Activated CD8-positive, alpha-beta memory T cell treated with anti-CD3 and anti-CD28 coated beads, Interleukin-2, amount 50 U/mL, for 1 hour (primary cell): ENCODE measurements at regions not wholly inside any gene's neighbourhood (a gene's known extent, or its start where the extent isn't known, plus 50 kb on each side); places are given as distances from the start of the nearest gene placed in this dataset.

Experiments
- DNase-seq: peaks from one replicate; pipeline ENCODE4 v3.0.0-alpha.2; 2020; ENCODE audit errors: extremely low read depth

DNA sequence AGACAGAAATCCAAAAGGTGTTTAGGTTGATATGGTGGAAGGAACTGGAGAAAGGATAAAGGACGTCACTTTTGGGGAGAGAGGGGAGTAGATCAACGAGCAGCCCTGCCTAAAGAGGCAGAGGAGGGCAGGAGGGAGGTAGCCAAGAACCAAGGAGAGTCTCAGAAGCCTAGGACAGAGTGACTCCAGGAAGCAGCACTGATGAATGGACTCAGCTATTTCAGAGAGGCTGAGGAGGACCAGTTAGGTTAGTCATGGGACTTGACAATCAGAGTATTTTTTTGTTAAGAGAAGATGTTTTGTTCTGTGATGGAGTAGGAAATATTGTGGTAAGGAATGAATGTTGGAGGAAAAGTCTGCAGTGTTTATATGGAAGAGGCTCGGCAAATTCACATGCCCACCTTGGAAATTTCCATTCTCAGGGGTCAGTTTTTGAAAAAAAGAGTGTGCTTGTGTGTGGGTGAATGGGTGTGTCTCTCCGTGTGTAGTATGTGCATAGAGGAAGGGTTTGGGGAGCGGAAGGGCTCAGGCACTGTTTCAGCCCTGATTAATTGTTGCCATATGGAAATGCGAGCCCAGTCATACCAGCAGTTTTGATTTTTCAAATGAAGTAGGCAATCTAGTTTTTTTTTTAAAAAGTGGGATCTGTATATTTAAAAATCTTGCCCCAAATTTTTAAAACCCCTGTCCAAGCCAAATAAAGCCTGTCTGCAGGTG is 303.6 kb downstream of the SAMD5 start:
- no peak for DNase-seq

DNA sequence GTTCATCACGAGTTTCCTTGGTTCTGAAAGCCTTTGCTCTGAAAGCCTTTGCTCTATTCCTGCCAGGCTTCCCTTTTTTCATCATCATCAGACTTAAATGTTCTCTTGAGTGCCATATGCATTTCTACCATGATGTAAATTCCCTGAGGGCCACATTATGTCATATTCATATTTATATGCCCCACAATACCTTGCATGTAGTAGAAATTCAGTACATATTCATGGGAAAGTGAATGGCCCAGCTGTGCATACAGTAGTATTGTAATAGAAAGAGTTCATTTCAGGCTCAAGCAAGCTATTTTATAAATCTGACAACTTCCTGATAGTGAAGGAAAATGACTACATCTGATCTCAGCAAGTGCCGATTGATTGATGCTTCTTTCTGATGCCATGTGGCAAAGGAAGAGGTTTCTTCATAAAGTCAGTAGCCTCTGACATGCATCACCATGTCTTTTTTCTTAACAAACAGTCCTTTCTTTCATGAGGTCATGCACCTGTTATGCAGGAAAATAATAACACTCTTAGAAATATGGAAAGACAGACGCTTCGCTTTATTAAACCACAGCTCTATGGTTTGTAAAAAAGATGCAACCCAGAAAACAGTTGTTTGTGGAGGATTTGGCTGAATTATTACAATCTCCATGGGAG is 308.7 kb downstream of the SAMD5 start:
- DNase-seq: no peak

DNA sequence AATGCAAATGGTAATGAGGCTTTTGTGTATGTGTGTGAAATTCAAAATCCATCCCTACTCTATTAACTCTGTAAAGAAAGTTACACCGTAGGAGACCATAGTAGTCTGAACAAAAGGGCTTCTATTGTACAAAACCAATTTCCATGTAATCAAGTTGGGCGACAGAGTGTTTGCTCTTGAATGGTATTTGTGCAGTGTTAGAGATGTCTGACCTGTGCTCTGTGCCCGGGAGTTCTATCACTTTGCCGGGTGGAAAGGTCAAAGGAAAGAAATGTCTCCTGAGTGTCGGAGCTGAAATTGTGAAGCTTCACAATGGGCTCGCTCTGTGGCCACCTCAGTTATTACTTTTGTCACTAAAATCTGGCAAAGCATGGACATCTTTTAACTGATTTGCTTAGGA is 312.0 kb downstream of the SAMD5 start:
- DNase-seq: no peak

DNA sequence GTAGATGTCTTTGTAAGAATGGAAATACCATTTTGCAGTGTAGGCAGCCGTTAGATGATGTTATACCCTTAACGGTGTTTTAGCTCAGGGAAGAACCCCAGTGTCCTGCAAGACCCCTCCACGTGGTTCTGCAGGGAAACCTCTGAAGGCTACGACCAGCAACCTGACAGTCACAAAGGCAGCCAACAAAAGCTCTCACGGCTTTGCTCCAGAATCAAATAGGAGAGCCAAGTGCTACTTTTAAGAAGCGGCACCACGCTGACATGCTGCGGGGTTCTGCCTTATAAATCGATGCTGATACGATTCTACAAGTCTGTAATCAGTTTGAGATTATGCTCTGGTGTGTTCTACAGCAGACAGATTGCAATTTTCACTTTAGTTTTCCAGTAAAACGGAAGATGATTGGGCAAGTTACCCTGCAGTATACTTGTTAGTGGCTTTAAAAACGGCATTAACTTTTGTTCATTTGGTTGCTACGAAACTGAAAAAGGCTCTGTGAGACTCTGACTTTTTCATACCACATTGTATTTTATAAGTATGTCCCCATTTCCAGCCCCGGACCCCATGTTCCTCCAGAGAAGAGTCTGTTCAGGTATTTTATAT is 312.9 kb downstream of the SAMD5 start:
- DNase-seq: no peak

DNA sequence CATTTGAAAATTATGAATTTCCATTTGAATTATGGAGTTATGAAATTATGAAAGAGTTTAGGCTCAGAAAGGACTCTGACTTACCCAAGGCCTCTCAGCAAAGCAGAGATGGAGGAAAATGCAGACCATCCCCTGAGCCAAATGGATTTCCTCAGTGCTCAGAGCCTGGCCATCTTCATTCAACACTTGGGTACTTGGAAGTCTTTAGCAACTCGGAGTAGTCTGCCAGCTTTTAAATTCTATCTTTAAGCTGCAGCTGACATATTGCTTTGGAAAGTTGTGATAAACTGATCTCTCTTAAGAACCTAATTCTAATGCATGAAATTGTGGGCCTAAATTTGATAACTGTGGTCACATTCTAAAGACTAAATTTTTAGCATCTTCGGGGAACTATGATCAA is 315.4 kb downstream of the SAMD5 start:
- no peak for DNase-seq

DNA sequence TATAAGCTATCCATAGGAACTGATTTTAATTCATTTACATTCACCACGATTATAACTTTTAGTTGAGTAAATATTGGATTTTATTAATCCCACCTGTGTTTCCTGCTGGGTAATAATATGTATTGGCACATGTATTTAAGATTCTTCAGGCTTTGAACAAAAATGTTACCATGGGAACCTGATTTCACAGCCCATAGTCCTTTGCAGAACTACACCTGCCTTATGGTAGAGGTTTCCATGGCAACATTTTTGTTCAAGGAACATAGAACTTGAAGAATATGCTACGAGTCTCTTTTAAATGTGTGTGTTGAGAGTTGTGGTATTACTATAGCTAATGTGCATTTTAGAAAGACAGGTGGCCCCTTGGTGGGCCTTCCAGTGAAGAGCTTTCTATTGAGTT is 317.4 kb downstream of the SAMD5 start:
- DNase-seq: no peak

DNA sequence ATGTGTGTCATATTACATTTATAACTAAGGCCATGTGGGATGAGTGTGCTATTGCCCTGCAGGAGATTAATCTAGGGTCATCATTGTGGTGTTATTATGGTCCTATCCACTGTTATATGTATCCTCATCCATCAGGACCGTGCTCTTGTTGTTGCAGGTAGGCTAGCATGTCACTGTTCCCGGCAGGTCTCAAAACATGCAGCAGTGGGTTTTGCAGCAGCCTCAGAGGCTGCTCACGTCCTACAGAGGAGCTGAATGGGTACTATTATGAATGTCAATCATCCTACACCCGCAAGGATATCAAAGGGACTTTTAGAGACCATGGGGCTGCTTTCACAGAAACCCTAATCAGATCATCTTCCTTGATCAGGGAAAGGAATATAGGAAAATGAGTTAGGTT is 318.2 kb downstream of the SAMD5 start:
- DNase-seq: no peak

DNA sequence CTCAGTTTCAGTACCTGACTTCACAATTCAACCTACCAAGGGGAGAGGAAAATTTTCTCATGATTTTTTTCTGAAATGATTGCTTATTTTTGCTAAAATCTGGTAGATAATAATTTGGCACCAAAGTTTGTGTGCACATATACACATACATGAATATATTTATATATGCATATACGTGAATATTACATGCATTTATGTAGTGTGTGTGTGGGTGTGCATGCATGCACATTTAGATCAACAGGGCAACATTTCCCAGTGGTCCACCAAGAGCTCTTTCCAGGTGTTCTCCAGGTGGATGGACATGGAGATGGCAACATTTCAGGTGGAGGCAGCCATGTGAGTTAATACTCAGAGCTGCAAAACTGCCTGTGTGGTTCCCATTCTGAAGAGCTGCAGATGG is 320.9 kb downstream of the SAMD5 start:
- no peak for DNase-seq

DNA sequence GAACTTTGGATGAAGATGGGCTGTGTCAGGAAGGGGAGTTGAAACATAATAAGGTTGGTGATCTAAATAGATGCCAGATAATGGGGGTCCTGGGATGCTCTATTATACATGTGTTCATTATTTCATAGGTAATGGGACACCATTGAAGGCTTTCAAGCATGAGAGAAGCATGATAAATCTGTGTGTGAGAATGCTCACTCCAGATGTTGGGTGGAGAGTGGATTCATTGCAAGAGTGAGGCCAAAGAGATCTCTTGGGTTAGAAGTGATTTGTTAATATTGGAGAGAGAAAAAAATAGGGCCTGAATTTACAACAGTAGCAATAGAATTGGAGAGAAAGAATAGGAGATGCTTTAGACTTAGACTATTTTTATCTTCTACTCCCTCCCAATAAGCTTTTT is 321.3 kb downstream of the SAMD5 start:
- no peak for DNase-seq

DNA sequence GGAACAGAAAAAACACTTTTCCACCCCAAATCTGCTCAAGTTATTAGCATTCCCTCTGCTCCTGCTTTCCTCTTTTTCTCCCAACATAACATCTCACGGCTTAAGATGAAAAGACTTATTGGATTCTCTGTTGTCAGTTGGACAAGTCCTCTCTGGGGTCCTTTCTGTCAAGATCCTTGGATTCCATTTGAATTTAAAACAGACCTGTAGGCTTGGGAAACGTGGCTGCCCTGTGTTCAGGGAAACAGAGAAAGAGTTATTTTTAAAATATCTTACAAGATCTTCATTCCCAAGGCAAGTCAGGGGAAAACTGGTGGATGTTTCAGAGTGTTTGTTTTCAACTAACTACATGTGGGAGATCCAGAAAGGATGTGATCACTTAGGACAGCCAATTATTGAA is 322.9 kb downstream of the SAMD5 start:
- DNase-seq: no peak

DNA sequence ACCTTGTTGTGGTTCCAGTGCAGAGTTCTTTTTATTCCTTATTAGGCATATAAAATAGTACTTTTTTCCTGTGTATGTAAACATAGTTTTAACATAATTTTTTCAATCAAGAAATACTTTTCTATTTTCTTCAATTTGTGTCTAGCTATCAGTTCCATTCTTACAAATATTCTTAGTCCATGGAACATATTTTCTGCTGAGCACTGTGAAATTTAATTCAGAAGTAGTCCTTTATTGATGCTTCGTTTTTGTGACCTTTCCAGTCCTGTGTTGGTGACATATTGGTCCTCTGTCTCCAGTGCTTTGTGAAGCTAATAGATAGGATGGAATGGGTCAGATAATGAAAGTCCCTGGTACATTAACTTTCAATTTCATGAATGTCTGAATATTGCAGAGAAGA is 325.1 kb downstream of the SAMD5 start:
- no peak for DNase-seq

DNA sequence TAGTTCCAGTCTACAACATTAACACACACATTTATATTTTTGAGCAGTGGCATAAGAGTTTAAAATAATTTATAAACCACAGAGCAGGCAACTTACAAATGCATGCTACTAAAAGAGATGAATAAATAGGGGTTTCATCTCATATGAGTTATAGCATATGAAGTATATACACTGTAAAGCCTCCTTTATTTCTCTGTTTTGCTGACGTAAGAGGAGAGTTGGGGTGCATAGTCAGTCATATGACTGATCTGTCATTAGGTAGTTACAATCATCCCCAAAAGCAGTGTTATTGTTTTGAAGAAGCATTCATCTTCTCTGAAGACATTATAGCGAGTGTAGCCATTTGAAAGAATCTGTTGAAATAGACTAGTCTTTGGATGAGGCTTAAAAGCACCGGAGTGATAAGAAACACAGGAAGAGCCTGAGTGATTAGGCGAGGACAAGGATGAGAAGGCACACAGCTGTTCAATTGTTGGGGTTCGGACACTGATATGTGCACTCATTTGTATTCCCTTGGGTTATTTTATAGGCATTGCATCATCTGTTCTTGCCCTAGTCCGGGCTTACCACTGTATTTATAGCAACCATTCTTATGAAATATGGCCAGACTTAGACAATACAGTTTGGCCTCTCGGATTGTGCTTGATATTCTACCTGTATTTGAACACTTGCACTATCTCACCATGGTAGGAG is 325.7 kb downstream of the SAMD5 start:
- no peak for DNase-seq

DNA sequence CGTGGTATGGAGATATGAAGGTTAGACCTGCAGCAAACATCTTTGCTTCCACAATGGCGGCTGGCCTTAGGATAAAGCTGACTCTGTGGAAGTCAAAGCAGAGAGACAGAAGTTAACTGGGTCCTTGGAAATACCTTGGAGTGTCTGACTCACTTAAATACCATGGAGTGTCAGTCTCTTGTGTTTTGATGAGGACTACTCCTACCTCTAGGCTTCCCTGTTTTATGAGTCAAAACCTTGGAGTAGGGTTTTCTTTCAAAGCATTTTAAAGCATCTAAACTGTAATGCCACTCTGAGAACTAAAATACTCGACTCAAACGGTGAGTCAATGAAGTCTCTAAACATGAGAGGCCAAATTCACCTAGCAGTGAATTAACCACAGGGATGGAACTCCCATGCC is 329.1 kb downstream of the SAMD5 start:
- no peak for DNase-seq

DNA sequence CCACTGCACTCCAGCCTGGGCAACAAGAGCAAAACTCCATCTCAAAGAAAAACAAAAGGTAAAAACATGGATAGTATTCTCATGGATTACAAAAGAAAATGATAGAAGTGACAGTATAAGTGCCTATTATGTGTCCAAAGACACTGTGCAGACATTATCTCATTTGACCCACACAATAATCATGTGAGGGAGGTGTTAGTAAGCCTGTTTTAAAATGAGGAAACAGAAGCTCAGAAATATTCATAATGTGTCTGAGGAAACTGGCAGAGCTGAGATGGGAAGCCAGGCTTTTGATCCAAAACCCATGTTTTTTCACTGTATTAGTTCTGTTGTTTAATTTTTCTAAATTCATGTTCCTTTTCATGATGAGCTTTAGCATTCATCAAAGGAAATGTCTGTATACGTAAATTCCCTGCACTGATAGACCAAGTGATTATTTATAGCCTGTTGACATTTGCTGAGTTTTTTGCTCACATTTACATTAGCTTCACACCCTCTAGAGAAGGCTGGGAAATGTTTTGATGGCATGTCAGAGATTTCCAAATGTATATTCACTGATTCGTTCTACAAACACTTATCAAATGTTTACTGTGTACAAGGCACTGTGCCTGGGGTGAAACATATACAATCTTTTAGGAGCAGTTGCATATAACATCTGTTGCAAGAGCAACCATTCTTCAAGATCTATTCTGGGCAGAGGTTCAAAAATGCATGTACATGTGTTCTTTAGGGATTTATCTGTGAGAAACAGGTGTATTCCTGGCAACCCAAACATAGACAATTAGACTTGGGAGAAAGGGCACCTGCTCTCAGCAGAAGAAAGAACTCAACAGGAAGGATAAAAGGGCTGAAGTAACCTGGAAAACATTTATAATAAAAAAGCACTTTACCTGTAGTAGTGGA is 331.5 kb downstream of the SAMD5 start:
- DNase-seq: no peak

DNA sequence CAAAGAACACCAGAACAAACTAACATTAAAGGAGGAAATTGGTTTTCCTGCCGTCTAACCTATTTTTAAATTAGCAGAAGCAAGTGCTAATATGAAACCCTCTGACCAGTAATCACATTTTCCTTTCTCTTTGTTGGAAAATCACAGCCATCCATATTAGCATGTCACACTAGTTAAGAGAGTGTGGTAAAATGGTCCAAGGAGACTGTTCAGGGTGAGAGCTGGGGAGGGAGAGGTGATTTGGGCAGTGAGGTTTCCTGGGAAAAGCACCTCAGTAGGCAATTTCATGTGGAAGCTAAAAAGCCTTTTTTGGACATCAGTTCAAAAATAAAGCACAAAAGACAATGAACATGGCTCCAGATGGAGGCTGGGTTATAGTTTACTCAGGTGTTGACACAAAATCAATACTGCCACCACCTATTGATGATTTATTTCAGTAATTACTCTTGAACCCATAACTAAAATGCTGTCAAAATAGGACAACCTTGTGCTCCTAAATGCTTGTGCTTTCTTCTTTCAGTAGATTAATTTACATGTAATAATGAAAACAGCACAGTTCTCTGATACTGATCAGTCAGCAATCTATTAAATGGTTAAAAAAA is 333.2 kb downstream of the SAMD5 start:
- no peak for DNase-seq

DNA sequence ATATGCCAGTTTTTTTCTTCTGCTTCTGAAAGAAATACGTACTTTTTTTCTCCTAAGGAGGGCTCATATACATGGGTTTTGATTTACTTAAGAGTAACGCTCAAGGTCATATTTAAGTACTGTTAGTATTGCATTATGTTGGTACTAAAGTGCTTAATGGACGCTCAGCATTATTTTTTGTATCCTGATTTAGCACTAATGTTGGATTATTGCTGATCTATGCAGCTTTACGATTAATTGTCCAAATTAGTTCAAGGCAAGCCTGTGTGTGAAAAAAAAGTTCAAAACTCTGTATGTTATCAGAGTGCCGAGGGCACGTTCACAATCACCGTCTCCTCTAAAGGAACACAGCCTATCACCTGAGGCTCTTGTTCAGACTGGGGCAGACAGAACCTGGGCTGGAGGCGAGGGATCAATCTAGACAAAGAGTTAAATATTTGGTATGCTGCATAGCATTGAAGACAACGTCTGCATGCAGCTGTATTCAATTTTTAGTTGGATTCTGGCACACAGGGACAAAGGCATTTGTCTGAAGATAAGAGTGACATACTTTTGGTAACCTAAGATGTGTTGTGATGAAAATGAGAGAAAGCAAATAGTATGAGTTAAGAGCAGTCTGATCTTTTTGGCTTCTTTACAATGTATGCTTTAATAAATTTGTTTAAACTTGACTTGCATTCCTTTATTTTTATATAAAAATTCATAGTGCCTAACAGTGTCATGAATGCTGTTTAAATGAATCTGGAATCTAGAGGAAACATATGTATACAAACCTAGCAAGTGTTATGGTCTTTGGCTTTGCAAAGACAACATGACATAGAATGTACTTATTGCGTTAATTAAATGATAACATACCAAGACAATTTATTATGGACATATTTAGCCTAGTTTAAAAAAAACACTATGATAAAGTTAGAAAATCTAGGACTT is 341.2 kb downstream of the SAMD5 start:
- DNase-seq: no peak

DNA sequence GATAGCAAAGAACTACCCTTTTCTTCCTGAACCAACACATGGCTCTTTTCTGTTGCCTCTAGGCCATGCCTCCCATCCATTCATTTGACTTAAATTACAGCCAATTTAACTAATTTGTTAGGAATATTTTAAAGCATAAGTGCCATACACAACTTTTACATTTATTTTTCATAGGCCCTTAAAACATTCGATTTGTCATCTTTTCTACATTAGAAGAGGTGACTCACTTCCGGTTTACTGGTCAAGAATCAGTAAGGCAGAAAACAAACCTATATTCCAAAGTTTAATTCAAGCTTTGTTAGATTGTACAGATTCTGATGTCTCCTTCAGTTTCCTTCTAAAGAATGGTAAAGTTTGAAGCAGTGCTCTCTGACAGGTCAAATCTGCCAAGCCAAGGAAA is 344.3 kb downstream of the SAMD5 start:
- no peak for DNase-seq

DNA sequence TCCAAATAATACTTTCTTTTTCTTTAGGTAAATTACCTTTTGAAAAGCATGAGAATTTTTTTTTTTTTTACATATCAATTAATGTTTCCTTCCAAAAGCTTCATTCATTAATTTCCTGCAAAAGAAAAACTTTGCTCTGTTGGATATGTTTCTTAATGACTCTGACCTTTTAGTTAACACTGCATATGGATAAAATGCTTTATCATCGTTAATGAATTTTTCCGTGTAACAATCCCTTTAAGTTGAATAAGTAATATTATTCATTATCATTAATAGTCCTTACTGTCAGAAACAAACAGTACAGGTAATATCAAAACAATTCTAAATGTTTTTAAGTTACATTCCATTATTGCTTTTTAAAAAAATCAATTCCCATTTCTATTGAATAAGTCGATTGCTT is 345.1 kb downstream of the SAMD5 start:
- DNase-seq: no peak

DNA sequence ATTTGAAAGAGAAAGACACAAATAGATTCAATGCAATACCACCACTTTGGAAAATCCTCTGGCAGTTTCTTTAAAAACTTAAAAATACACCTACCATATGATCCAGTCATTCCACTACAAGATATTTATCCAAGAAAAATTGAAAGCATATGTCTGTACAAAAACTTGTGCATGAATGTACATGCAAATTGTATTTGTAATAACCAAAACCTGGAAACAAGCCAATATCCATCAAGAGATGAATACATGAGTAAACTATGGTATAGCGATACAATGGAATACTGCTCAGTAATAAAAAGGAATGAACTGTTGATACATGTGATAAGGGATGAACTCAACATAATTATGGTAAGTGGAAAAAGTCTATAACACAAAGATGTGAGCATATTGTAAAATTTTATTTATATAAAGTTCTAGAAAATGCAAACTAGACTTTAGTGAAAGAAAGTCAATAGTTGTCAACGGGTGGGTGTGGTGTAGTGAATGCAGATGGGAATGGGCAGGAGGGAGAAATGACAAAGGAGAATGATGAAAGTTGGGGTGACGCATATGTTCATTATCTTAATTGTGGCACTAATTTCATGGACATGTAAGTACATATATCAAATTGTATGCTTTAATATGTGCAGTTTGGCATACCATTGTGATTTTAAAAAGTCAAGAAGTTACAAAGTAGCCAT is 347.5 kb downstream of the SAMD5 start:
- DNase-seq: no peak

DNA sequence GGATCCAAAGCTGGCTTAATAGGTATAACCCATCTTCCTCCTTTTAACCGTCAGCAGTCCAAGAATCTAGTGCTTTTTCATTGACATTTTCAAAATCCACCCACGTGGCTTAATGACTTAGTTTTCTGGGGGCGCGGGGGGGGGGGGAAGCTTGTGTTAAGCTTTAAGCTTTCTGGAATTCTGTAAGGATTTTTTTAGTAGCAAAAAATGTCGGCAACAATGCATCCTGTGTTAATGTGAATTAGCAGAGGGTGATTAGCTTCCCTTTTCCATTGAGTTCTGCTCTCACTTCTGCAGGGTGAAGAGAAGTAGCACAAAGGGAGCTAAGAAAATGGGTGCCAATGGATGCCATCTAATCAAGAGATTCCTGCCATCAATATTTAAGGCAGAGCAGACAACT is 348.2 kb downstream of the SAMD5 start:
- DNase-seq: no peak
